GM19043 (cell line): ENCODE measurements at regions not wholly inside any gene's neighbourhood (a gene's known extent, or its start where the extent isn't known, plus 50 kb on each side); places are given as distances from the start of the nearest gene placed in this dataset.
"Not testable (repeated sequence)": the region's sequence is repeated elsewhere in the genome, so short reads cannot be mapped to it uniquely, and the experiment has no call there.

Experiments
- ATAC-seq: cut with Tn5 transposase; IDR thresholded peaks from one replicate; pipeline ENCODE4 v1.9.1; 2021; ENCODE audit warnings: low read depth; ENCODE audit not compliant: unreplicated experiment

- no peak for ATAC-seq
Measured at GRCh38 chrX:87078231-87078630, 439.4 kb upstream of the KLHL4 start.

GRCh38 chrX:87098477-87098876 is 419.1 kb upstream of the KLHL4 start:
- no peak for ATAC-seq

GRCh38 chrX:87105131-87105530 is 412.5 kb upstream of the KLHL4 start:
- ATAC-seq = no peak

GRCh38 chrX:87110142-87110541 is 407.5 kb upstream of the KLHL4 start:
- no peak for ATAC-seq

GRCh38 chrX:87140800-87141483 is 376.7 kb upstream of the KLHL4 start:
- ATAC-seq = no peak

- ATAC-seq = no peak
Measured at GRCh38 chrX:87160435-87161010, 357.1 kb upstream of the KLHL4 start.

- ATAC-seq = no peak
Measured at GRCh38 chrX:87167841-87168240, 349.8 kb upstream of the KLHL4 start.

GRCh38 chrX:87178009-87178408 is 339.6 kb upstream of the KLHL4 start:
- not testable (repeated sequence) for ATAC-seq
